ENCODE measurements at regions not wholly inside any gene's neighbourhood (a gene's known extent, or its start where the extent isn't known, plus 50 kb on each side); places are given as distances from the start of the nearest gene placed in this dataset.
"Not testable (repeated sequence)": the region's sequence is repeated elsewhere in the genome, so short reads cannot be mapped to it uniquely, and the experiment has no call there.

- DNase-seq (ENCODE audit: extremely low spot score, insufficient read length, low read depth) = no peak
- no peak for FAIRE-seq
These were observed 51.5 kb upstream of the MRI1 start for GRCh38 chr19:13712767-13713201.

GRCh38 chr19:13707915-13708314, 56.4 kb upstream of the MRI1 start:
- FAIRE-seq = no peak
- DNase-seq (ENCODE audit: extremely low spot score, insufficient read length, low read depth) = no peak

- no peak for DNase-seq (ENCODE audit: extremely low spot score, insufficient read length, low read depth)
- no peak for FAIRE-seq
These were observed 58.3 kb upstream of the MRI1 start for GRCh38 chr19:13705928-13706447.

- no peak for DNase-seq (ENCODE audit: extremely low spot score, insufficient read length, low read depth)
- no peak for FAIRE-seq
These were observed 59.1 kb upstream of the MRI1 start for GRCh38 chr19:13705201-13705600.

- DNase-seq (ENCODE audit: extremely low spot score, insufficient read length, low read depth) (no peak), FAIRE-seq (no peak)
These were observed 62.7 kb upstream of the MRI1 start for GRCh38 chr19:13701624-13702023.

GRCh38 chr19:13700621-13701020, 63.7 kb upstream of the MRI1 start:
- FAIRE-seq (no peak), DNase-seq (ENCODE audit: extremely low spot score, insufficient read length, low read depth) (no peak)

- DNase-seq (ENCODE audit: extremely low spot score, insufficient read length, low read depth) = no peak
- FAIRE-seq = no peak
These were observed 64.5 kb upstream of the MRI1 start for GRCh38 chr19:13699786-13700185.

GRCh38 chr19:13696839-13697238, 67.5 kb upstream of the MRI1 start:
- FAIRE-seq (no peak), DNase-seq (ENCODE audit: extremely low spot score, insufficient read length, low read depth) (no peak)

- DNase-seq (ENCODE audit: extremely low spot score, insufficient read length, low read depth) = no peak
- no peak for FAIRE-seq
These were observed 70.4 kb upstream of the MRI1 start for GRCh38 chr19:13693889-13694288.

GRCh38 chr19:13691569-13692435, 72.5 kb upstream of the MRI1 start:
- no peak for DNase-seq (ENCODE audit: extremely low spot score, insufficient read length, low read depth)
- no peak for FAIRE-seq

- DNase-seq (ENCODE audit: extremely low spot score, insufficient read length, low read depth) (peak; percentile 14), FAIRE-seq (peak; percentile 64)
These were observed 75.2 kb upstream of the MRI1 start for GRCh38 chr19:13689085-13689484.

GRCh38 chr19:13684021-13684420, 80.3 kb upstream of the MRI1 start:
- FAIRE-seq (no peak), DNase-seq (ENCODE audit: extremely low spot score, insufficient read length, low read depth) (no peak)

GRCh38 chr19:13681509-13681908, 82.8 kb upstream of the MRI1 start:
- DNase-seq (ENCODE audit: extremely low spot score, insufficient read length, low read depth) = no peak
- no peak for FAIRE-seq

GRCh38 chr19:13680708-13681360, 83.5 kb upstream of the MRI1 start:
- FAIRE-seq; DNase-seq (ENCODE audit: extremely low spot score, insufficient read length, low read depth): not testable (repeated sequence)

- DNase-seq (ENCODE audit: extremely low spot score, insufficient read length, low read depth); FAIRE-seq: not testable (repeated sequence)
These were observed 87.4 kb upstream of the MRI1 start for GRCh38 chr19:13676967-13677366.

GRCh38 chr19:13672480-13673175, 91.7 kb upstream of the MRI1 start:
- DNase-seq (ENCODE audit: extremely low spot score, insufficient read length, low read depth); FAIRE-seq: not testable (repeated sequence)

- FAIRE-seq (no peak), DNase-seq (ENCODE audit: extremely low spot score, insufficient read length, low read depth) (no peak)
These were observed 93.5 kb upstream of the MRI1 start for GRCh38 chr19:13670846-13671245.

GRCh38 chr19:13669780-13670355, 94.5 kb upstream of the MRI1 start:
- FAIRE-seq (no peak), DNase-seq (ENCODE audit: extremely low spot score, insufficient read length, low read depth) (no peak)

- DNase-seq (ENCODE audit: extremely low spot score, insufficient read length, low read depth) (no peak), FAIRE-seq (no peak)
These were observed 95.4 kb upstream of the MRI1 start for GRCh38 chr19:13668964-13669363.

GRCh38 chr19:13666165-13666564, 98.2 kb upstream of the MRI1 start:
- DNase-seq (ENCODE audit: extremely low spot score, insufficient read length, low read depth) = no peak
- FAIRE-seq = no peak
